ENCODE measurements at regions not wholly inside any gene's neighbourhood (a gene's known extent, or its start where the extent isn't known, plus 50 kb on each side); places are given as distances from the start of the nearest gene placed in this dataset.

DNA sequence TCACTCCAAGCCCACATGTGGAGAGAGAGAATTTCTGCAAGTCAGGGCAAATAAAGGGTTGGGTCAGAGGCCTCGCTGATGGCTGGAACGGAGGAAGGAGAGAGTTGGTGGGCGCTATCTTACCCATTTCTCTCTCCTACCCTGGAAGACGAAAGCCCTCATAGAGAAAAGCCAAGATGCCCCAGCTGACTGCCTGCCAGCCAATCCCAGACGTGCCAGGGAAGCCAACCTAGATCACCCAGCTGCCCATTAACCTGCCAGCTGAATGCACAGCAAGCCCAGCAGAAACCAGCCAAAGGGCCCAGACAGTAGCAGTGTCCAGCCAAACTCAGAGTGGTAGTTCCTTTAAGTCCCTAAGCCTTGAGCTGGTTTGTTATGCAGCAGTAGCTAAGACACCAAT, 167.0 kb upstream of the ZNF507 start:
- TF ChIP-seq, protein P1, sequence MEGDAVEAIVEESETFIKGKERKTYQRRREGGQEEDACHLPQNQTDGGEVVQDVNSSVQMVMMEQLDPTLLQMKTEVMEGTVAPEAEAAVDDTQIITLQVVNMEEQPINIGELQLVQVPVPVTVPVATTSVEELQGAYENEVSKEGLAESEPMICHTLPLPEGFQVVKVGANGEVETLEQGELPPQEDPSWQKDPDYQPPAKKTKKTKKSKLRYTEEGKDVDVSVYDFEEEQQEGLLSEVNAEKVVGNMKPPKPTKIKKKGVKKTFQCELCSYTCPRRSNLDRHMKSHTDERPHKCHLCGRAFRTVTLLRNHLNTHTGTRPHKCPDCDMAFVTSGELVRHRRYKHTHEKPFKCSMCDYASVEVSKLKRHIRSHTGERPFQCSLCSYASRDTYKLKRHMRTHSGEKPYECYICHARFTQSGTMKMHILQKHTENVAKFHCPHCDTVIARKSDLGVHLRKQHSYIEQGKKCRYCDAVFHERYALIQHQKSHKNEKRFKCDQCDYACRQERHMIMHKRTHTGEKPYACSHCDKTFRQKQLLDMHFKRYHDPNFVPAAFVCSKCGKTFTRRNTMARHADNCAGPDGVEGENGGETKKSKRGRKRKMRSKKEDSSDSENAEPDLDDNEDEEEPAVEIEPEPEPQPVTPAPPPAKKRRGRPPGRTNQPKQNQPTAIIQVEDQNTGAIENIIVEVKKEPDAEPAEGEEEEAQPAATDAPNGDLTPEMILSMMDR (IDR thresholded peaks at IDR 0.05), result no peak
- DNase-seq (no peak), ATAC-seq (no peak)
- intact Hi-C loops (cut with micrococcal nuclease), result no loop called here
- ChIA-PET CTCF (no interaction called here), POLR2A (no interaction called here)
- Mint-ChIP-seq H3K36me3 (ENCODE audit: low read depth) (no peaks in the 10 kb centered on the region), H3K27ac (no peak overlapping the region), H3K4me1 (ENCODE audit: low read depth) (no peaks in the 10 kb centered on the region), H3K9me3 (no peaks in the 10 kb centered on the region), H3K27me3 (no peaks in the 10 kb centered on the region), H3K4me3 (no peak overlapping the region)

DNA sequence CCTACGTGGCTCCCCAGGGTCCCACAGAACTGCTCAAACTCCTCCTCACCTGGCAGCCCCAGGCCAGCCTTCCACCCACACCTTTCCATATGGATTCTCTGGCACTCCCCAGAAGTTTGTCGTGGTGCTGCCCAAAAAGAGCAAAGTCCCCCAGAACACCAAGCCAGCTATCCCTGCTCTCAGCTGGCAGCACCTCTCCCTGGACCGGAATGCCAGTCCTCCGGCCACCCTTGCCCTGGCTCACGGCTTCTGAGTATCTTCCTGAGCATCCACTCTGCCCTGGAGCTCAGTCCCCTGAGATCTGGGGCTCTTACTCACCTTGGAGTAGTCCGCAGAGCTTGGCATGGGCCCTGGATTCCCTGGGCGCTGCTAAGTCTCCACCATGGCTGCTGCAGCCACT, 166.5 kb upstream of the ZNF507 start:
- no peaks in the 10 kb centered on the region for H3K9me3 Mint-ChIP-seq
- ChIA-PET CTCF (no interaction called here), POLR2A (no interaction called here)
- no peak overlapping the region for H3K27ac Mint-ChIP-seq
- ATAC-seq, result no peak
- intact Hi-C loops (cut with micrococcal nuclease), result no loop called here
- H3K27me3 Mint-ChIP-seq, result no peaks in the 10 kb centered on the region
- no peak overlapping the region for H3K4me3 Mint-ChIP-seq
- no peak for DNase-seq
- H3K36me3 Mint-ChIP-seq (ENCODE audit: low read depth), result no peaks in the 10 kb centered on the region
- H3K4me1 Mint-ChIP-seq (ENCODE audit: low read depth), result no peaks in the 10 kb centered on the region
- TF ChIP-seq, protein P1 (IDR thresholded peaks at IDR 0.05), result no peak

DNA sequence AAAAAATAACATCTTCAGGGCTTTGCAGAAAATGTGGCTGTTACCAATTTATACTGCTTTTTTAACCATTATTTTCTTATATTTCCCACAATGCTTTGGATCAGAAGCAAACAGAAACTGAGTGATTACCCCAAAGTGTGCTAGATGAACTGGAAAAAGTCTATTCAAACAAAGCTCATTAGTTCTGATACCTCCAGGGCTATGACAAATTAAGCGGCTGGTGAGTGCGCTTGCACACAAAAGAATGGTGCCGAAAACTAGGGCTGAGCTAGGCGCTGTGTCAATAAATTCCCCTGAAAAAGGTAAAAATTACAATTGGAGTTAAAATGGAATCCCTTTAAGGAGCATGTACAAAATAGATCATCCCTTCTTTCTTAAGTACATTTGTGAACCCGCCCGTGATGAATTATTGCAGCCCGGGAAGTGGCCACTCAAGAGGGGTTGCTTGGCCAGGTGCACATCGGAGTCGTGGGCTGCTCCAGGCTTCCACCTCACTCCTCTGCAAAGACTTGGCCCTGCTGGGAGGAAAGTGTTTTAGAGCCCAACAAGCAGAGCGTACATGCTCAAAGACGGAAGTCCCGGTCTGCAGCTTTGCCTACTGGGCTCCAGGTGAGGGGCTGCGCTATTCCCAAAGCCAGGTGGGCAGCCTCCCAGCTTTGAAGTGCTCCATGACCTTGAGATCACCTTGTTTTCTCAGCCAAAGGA, 164.0 kb upstream of the ZNF507 start:
- ATAC-seq (no peak), DNase-seq (no peak)
- no peak overlapping the region for H3K4me3 Mint-ChIP-seq
- intact Hi-C loops (cut with micrococcal nuclease), result no loop called here
- H3K27ac Mint-ChIP-seq, result no peak overlapping the region
- ChIA-PET POLR2A (no interaction called here), CTCF (no interaction called here)
- TF ChIP-seq, protein P1 (IDR thresholded peaks at IDR 0.05), result no peak
- no peaks in the 10 kb centered on the region for H3K9me3 Mint-ChIP-seq
- no peaks in the 10 kb centered on the region for H3K4me1 Mint-ChIP-seq (ENCODE audit: low read depth)
- H3K27me3 Mint-ChIP-seq, result no peaks in the 10 kb centered on the region
- H3K36me3 Mint-ChIP-seq (ENCODE audit: low read depth), result no peaks in the 10 kb centered on the region

DNA sequence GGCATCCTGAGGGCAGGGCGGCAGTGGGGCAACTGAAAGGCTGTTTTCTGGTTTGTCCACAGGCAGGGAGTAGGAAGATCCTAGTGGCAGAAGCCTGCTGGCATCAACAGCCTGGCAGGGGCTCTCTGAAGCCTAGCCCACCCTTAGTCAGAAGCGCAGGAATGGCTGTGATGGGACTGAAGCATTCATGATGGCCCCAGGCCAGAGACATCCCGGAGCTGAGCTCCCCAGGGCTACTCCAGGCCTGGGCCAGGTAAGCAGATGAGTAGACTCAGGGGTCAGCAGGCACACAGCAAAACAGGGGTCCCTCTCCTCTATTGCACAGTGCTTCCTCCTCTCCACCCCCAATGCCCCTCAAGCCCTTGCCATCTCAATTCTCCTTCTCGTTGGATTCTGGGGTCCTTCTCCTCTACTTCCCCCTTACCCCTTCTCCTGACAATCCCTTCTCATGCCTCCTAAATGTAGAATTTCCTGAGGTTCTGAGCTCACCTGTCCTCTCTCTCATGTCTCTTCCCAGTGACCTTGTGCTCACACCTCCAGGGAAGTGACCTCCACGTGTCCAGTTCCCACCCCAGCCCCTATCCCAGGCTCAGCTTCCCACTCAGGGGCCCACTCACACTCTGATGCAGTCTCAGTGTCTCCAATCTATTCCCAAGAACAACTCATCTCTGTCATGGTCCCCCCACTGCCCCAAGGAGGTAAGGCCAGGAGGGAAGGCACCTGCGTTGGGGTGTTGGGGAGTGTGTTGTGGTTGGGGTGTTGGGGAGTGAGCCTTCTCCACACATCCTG, 158.7 kb upstream of the ZNF507 start:
- Mint-ChIP-seq H3K36me3 (ENCODE audit: low read depth) (no peaks in the 10 kb centered on the region), H3K27ac (no peak overlapping the region), H3K4me1 (ENCODE audit: low read depth) (no peaks in the 10 kb centered on the region), H3K4me3 (no peak overlapping the region), H3K9me3 (no peaks in the 10 kb centered on the region), H3K27me3 (peaks cover 3% of the 10 kb centered on the region)
- DNase-seq (no peak), ATAC-seq (no peak)
- TF ChIP-seq, protein P1 (IDR thresholded peaks at IDR 0.05), result no peak
- CTCF ChIA-PET, result no interaction called here
- POLR2A ChIA-PET, result no interaction called here
- intact Hi-C loops (cut with micrococcal nuclease), result no loop called here

DNA sequence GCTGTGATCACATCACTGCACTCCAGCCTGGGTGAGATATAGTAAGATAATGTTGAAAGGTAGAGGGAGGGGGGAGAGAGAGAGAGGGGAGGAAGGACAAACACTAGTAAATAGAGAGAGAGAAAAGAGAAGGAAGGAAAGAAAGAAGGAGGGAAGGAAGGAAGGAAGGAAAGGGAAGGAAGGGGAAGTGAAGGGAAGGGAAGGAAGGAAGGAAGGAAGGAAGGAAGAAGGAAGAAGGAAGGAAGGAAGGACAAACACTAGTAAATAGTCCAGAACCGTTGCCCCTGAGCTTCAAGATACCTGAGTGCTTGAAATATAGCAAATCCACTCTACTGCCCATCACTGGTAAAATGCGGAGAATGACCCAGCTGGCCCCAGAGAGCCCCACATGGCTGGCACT, 156.5 kb upstream of the ZNF507 start:
- Mint-ChIP-seq H3K27me3 (peaks cover 8% of the 10 kb centered on the region), H3K4me3 (no peak overlapping the region), H3K4me1 (ENCODE audit: low read depth) (no peaks in the 10 kb centered on the region), H3K9me3 (no peaks in the 10 kb centered on the region), H3K36me3 (ENCODE audit: low read depth) (no peaks in the 10 kb centered on the region), H3K27ac (no peak overlapping the region)
- intact Hi-C loops (cut with micrococcal nuclease), result no loop called here
- ChIA-PET CTCF (interaction anchor here (0.9 kb wide), 1 partner anchor 35 kb away, joined by 3 read pairs; no protein-coding TSS in a partner anchor), POLR2A (interaction anchor here (1.1 kb wide), 1 partner anchor 20 kb away, joined by 3 read pairs; no protein-coding TSS in a partner anchor)
- TF ChIP-seq, protein P1 (IDR thresholded peaks at IDR 0.05), result no peak
- DNase-seq (no peak), ATAC-seq (no peak)
